Mesenchymal stem cell (in vitro differentiated cells and primary cell): ENCODE measurements at regions not wholly inside any gene's neighbourhood (a gene's known extent, or its start where the extent isn't known, plus 50 kb on each side); places are given as distances from the start of the nearest gene placed in this dataset.

Source experiments
- DNase-seq: peaks from one replicate; pipeline ENCODE4 v3.0.0-alpha.2; 2013
- H2AFZ ChIP-seq: one replicate; pipeline ENCODE4 v1.6.1; 2013; ENCODE audit warnings: low read depth, mild to moderate bottlenecking, control low read depth, inconsistent platforms, low read length, moderate library complexity
- H2AK5ac ChIP-seq: 2 replicates; pipeline ENCODE4 v1.6.1; 2013; ENCODE audit warnings: low read length, moderate library complexity, mild to moderate bottlenecking, inconsistent platforms; ENCODE audit not compliant: severe bottlenecking
- H2BK120ac ChIP-seq: one replicate; pipeline ENCODE4 v1.6.1; 2013; ENCODE audit warnings: low read depth, mild to moderate bottlenecking, inconsistent platforms, low read length, moderate library complexity
- H2BK12ac ChIP-seq, 2 experiments: one replicate each; pipeline ENCODE4 v1.6.1; 2013; ENCODE audit warnings: inconsistent platforms in 2 of 2, low read length in 2 of 2, mild to moderate bottlenecking in 2 of 2, moderate library complexity in 2 of 2, control low read depth in 1 of 2
- H2BK15ac ChIP-seq: one replicate; pipeline ENCODE4 v1.6.1; 2013; ENCODE audit warnings: mild to moderate bottlenecking, low read depth, inconsistent platforms; ENCODE audit not compliant: poor library complexity, severe bottlenecking
- H2BK5ac ChIP-seq: 2 replicates; pipeline ENCODE4 v1.6.1; 2013; ENCODE audit warnings: low read depth, mild to moderate bottlenecking, low read length, control low read depth, inconsistent platforms; ENCODE audit not compliant: poor library complexity, severe bottlenecking
- H3K14ac ChIP-seq, 2 experiments: one replicate each; pipeline ENCODE4 v1.6.1; 2013; ENCODE audit warnings: inconsistent platforms in 2 of 2, low read length in 2 of 2, control low read depth in 1 of 2, mild to moderate bottlenecking in 1 of 2, moderate library complexity in 1 of 2
- H3K18ac ChIP-seq, 2 experiments: one replicate each; pipeline ENCODE4 v1.6.1; 2013; ENCODE audit warnings: inconsistent platforms in 2 of 2, low read length in 2 of 2, control low read depth in 1 of 2, low read depth in 1 of 2, mild to moderate bottlenecking in 1 of 2
- H3K23ac ChIP-seq, 2 experiments: one replicate each; pipeline ENCODE4 v1.6.1; 2013; ENCODE audit warnings: inconsistent platforms in 2 of 2, low read length in 2 of 2, mild to moderate bottlenecking in 2 of 2, moderate library complexity in 2 of 2, control low read depth in 1 of 2
- H3K27ac ChIP-seq: 2 replicates; pipeline ENCODE4 v1.5.1; 2013; ENCODE audit warnings: mild to moderate bottlenecking, moderate library complexity, low read length, control low read depth, inconsistent platforms; ENCODE audit not compliant: poor library complexity, severe bottlenecking
- H3K27me3 ChIP-seq, 2 experiments: 2 replicates each; pipeline versions ENCODE4 v1.6.1 to v1.7.0; 2013; ENCODE audit warnings: low read length in 2 of 2, mild to moderate bottlenecking in 2 of 2, moderate library complexity in 2 of 2, control low read depth in 1 of 2, inconsistent platforms in 1 of 2; ENCODE audit not compliant: control insufficient read depth in 1 of 2, insufficient read depth in 1 of 2
- H3K36me3 ChIP-seq, 2 experiments: 2 replicates each; pipeline versions ENCODE4 v1.6.1 to v1.7.0; 2013; ENCODE audit warnings: low read length in 2 of 2, control low read depth in 1 of 2, inconsistent platforms in 1 of 2, low read depth in 1 of 2, mild to moderate bottlenecking in 1 of 2; ENCODE audit not compliant: insufficient read depth in 2 of 2, control insufficient read depth in 1 of 2
- H3K4ac ChIP-seq, 2 experiments: one replicate each; pipeline ENCODE4 v1.6.1; 2013; ENCODE audit warnings: inconsistent platforms in 2 of 2, low read length in 2 of 2, mild to moderate bottlenecking in 2 of 2, moderate library complexity in 2 of 2, control low read depth in 1 of 2, low read depth in 1 of 2
- H3K4me1 ChIP-seq: 2 replicates; pipeline ENCODE4 v1.6.1; 2013; ENCODE audit warnings: low read depth, low read length, control low read depth; ENCODE audit not compliant: control insufficient read depth, insufficient read depth
- H3K4me2 ChIP-seq: 2 replicates; pipeline ENCODE4 v1.6.1; 2013; ENCODE audit warnings: low read length, mild to moderate bottlenecking, inconsistent platforms; ENCODE audit not compliant: poor library complexity, severe bottlenecking
- H3K4me3 ChIP-seq, 2 experiments: 2 replicates each; pipeline versions ENCODE4 v1.5.1 to v1.7.0; 2013; ENCODE audit warnings: low read length in 2 of 2, mild to moderate bottlenecking in 2 of 2, control low read depth in 1 of 2, low read depth in 1 of 2; ENCODE audit not compliant: insufficient read depth in 1 of 2
- H3K79me1 ChIP-seq: replicated peaks from 2 replicates; pipeline ENCODE4 v1.6.1; 2013; ENCODE audit warnings: mild to moderate bottlenecking, control low read depth, low read length, inconsistent platforms; ENCODE audit not compliant: poor library complexity, severe bottlenecking
- H3K9ac ChIP-seq: 2 replicates; pipeline ENCODE4 v1.7.0; 2013; ENCODE audit warnings: mild to moderate bottlenecking, low read length, moderate library complexity
- H3K9me3 ChIP-seq: 2 replicates; pipeline ENCODE4 v1.7.0; 2013; ENCODE audit warnings: mild to moderate bottlenecking, low read length; ENCODE audit not compliant: control insufficient read depth
- H4K8ac ChIP-seq: one replicate; pipeline ENCODE4 v1.6.1; 2013; ENCODE audit warnings: inconsistent platforms, mild to moderate bottlenecking, low read length, moderate library complexity
- H4K91ac ChIP-seq: one replicate; pipeline ENCODE4 v1.6.1; 2013; ENCODE audit warnings: mild to moderate bottlenecking, low read length, inconsistent platforms
- WGBS: methylation state at CpG from one replicate; pipeline ENCODE4 v1.1.7; 2013; ENCODE audit warnings: mixed read lengths; 5-methylcytosine and 5-hydroxymethylcytosine counted together

DNA sequence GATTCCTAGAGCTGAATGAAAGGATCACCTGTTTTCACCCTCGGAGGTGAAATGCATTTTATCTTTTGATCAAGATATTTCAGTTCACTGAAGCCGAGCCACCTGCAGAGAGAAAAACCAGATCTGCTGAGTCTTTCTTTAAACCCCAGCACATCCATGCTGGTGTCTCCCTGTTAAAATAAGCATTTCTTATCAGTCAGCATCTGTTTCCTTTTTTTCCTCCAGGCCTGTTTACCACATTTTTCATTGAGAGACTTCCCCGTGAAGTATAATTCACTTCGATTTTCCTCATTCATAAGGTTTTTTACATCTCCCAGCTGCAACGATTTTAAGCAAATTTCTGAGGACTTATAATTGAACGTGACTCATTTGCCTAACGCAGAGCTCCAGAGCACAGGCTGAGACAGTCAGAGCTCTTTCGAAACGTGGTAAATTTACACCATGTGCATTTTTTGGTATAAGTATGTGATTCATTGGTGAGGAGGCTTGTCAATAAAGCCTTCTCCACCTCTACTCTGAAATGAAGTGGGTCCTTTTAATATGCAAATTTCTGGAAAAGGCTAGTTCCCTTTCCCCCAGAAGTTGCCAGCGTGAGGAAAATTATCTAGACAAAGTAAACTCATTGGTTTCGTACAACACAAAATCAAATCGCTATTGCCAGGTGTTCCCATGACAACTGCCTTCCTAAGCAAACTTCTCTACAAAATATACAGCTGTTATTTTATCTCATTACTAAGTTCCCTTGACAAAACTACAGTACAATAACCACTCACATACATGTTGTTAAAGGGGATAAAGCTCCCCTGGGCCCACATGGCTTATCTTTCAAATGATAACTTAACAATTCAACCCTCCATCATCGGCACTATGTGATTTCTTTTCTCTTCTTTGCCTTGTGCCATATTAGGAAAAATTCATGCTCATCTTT lies 374.8 kb upstream of the AKR1E2 start:
- Histone ChIP-seq H3K14ac (no peak overlapping the region), H2BK15ac (no peak overlapping the region), H3K4ac (no peak overlapping the region), H2AFZ (no peak overlapping the region), H2BK5ac (no peak overlapping the region), H3K9ac (peak overlapping the region; percentile 85), H4K91ac (peak overlapping the region; percentile 11), H3K4me1 (no peaks in the 10 kb centered on the region), H3K27me3 (no peaks in the 10 kb centered on the region), H4K8ac (no peak overlapping the region), H3K23ac (no peak overlapping the region), H2BK120ac (no peak overlapping the region), H3K79me1 (no peaks in the 10 kb centered on the region), H3K4me3 (peak overlapping the region in 1 of 2 experiments; percentile 45), H3K18ac (no peak overlapping the region), H3K4me2 (no peak overlapping the region), H3K9me3 (no peaks in the 10 kb centered on the region), H2AK5ac (no peak overlapping the region), H3K36me3 (no peaks in the 10 kb centered on the region), H3K27ac (no peak overlapping the region), H2BK12ac (no peak overlapping the region)
- peak; percentile 64 for DNase-seq
- 66% methylated on average over 12 of the region's 13 CpGs for WGBS

DNA sequence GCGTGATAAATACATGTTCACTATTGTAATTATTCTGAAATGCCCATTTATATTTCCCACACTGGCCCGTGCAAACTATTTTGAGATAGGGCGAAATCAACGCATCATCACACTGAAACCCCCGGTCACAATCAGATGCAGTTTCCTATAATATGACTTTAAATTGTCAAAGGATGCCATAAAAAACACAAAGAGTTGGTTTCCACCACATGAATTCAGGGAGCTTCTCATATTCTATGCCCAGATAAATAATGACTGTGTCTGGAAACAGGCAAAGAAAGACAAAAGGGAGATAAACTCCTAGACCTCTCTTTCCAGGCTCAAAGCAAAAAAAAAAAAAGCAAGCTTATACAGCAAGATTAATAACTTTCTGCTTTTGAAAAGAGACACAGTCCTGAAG lies 375.8 kb upstream of the AKR1E2 start:
- Histone ChIP-seq H3K4me2 (no peak overlapping the region), H3K27ac (no peak overlapping the region), H3K27me3 (no peaks in the 10 kb centered on the region), H2BK120ac (no peak overlapping the region), H2BK12ac (no peak overlapping the region), H2AK5ac (no peak overlapping the region), H3K14ac (no peak overlapping the region), H2AFZ (no peak overlapping the region), H3K4me1 (no peaks in the 10 kb centered on the region), H3K9me3 (peaks cover under 1% of the 10 kb centered on the region), H2BK5ac (no peak overlapping the region), H3K4me3 (no peak overlapping the region), H4K8ac (no peak overlapping the region), H2BK15ac (no peak overlapping the region), H3K18ac (no peak overlapping the region), H4K91ac (no peak overlapping the region), H3K9ac (no peak overlapping the region), H3K36me3 (no peaks in the 10 kb centered on the region), H3K79me1 (no peaks in the 10 kb centered on the region), H3K4ac (no peak overlapping the region), H3K23ac (no peak overlapping the region)
- no peak for DNase-seq
- 95% methylated on average over 3 of the region's 5 CpGs for WGBS

DNA sequence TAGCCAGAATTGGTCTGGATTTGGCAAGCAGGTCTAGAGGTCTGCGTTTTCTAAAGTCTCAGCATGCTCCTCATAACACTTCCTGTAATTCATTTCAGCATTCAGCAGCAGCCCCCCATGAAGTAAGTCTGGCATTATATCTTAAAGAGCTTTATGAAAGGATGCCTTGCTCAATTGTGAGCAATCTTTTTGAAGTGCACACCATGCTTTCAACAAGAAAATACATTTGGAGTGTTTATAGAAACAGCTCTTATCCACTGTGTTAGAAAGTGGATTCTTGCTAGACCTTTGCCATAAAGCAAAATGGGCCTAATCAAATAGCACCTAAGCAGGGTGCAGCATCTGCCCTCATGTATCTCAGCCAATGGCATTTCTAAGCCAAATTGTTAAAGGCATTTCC lies 378.0 kb upstream of the AKR1E2 start:
- no peak overlapping the region for H3K4me2 ChIP-seq
- no peak for DNase-seq
- no peak overlapping the region for H3K4ac ChIP-seq
- no peaks in the 10 kb centered on the region for H3K27me3 ChIP-seq
- no peak overlapping the region for H4K91ac ChIP-seq
- H3K9ac ChIP-seq, result no peak overlapping the region
- no peaks in the 10 kb centered on the region for H3K79me1 ChIP-seq
- H3K4me1 ChIP-seq, result no peaks in the 10 kb centered on the region
- H2AFZ ChIP-seq, result no peak overlapping the region
- no peak overlapping the region for H2BK15ac ChIP-seq
- H2BK12ac ChIP-seq, result no peak overlapping the region
- H3K18ac ChIP-seq, result no peak overlapping the region
- H3K9me3 ChIP-seq, result peaks cover 7% of the 10 kb centered on the region
- H3K36me3 ChIP-seq, result no peaks in the 10 kb centered on the region
- no CpG with 5 or more reads among the region's 1 CpG for WGBS
- H3K23ac ChIP-seq, result no peak overlapping the region
- H3K27ac ChIP-seq, result no peak overlapping the region
- no peak overlapping the region for H2BK5ac ChIP-seq
- no peak overlapping the region for H3K4me3 ChIP-seq
- no peak overlapping the region for H3K14ac ChIP-seq
- H2AK5ac ChIP-seq, result no peak overlapping the region
- H4K8ac ChIP-seq, result no peak overlapping the region
- H2BK120ac ChIP-seq, result no peak overlapping the region

DNA sequence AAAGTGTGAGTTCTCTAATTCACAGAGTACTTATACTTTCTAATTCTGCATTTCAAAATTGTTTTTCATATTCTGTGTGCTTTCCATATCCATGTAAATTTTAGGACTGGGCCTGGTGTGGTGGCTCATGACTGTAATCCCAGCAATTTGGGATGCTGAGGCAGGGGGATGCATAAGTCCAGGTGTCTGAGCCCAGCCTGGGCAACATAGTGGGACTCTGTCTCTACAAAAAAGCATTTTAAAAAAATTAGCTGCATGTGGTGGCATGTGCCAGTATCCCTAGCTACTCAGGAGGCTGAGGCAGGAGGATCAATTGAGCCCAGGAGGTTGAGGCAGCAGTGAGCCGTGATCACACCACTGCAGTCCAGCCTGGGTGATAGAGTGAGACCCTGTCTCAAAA lies 382.6 kb upstream of the AKR1E2 start:
- no peak overlapping the region for H4K8ac ChIP-seq
- H3K4ac ChIP-seq, result no peak overlapping the region
- H3K36me3 ChIP-seq, result no peaks in the 10 kb centered on the region
- H3K27me3 ChIP-seq, result no peaks in the 10 kb centered on the region
- H2BK120ac ChIP-seq, result no peak overlapping the region
- no peak overlapping the region for H2AK5ac ChIP-seq
- H2BK15ac ChIP-seq, result peak overlapping the region; percentile 23
- no peaks in the 10 kb centered on the region for H3K4me1 ChIP-seq
- no peak overlapping the region for H4K91ac ChIP-seq
- no peak overlapping the region for H3K14ac ChIP-seq
- no peak overlapping the region for H3K4me2 ChIP-seq
- H3K23ac ChIP-seq, result no peak overlapping the region
- no peaks in the 10 kb centered on the region for H3K79me1 ChIP-seq
- no CpG with 5 or more reads among the region's 1 CpG for WGBS
- H2BK12ac ChIP-seq, result no peak overlapping the region
- no peak overlapping the region for H2AFZ ChIP-seq
- no peak overlapping the region for H3K4me3 ChIP-seq
- no peak overlapping the region for H3K9ac ChIP-seq
- H3K27ac ChIP-seq, result no peak overlapping the region
- H2BK5ac ChIP-seq, result no peak overlapping the region
- no peak overlapping the region for H3K18ac ChIP-seq
- DNase-seq, result no peak
- H3K9me3 ChIP-seq, result peaks cover 13% of the 10 kb centered on the region
